Smooth muscle cell of the brain vasculature (primary cell): ENCODE measurements at regions not wholly inside any gene's neighbourhood (a gene's known extent, or its start where the extent isn't known, plus 50 kb on each side); places are given as distances from the start of the nearest gene placed in this dataset.

Experiments
- DNase-seq: peaks from one replicate; pipeline ENCODE4 v3.0.0-alpha.2; 2012; ENCODE audit warnings: low read depth, low spot score

DNA sequence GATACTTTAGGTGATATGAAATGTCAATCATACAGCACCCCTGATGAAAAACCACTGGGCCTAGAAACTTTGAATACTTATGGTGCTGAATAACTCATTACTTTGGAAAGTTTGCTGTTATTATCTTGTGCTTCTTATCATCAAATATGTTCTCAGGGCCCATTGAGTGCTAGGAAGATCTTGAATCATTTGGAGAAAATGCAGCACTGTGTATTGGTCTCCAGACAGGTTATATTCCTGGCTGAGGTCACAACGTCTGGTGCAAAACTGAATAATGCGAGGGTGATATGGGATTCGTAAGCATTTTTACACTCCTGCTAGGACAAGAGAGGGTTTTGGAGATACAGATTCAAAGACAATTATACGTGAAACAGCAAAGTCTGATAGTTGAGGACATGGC is 249.4 kb upstream of the TNC start:
- DNase-seq: no peak

- DNase-seq: no peak
Measured at GRCh38 chr9:115367780-115368525, 250.0 kb upstream of the TNC start.

DNA sequence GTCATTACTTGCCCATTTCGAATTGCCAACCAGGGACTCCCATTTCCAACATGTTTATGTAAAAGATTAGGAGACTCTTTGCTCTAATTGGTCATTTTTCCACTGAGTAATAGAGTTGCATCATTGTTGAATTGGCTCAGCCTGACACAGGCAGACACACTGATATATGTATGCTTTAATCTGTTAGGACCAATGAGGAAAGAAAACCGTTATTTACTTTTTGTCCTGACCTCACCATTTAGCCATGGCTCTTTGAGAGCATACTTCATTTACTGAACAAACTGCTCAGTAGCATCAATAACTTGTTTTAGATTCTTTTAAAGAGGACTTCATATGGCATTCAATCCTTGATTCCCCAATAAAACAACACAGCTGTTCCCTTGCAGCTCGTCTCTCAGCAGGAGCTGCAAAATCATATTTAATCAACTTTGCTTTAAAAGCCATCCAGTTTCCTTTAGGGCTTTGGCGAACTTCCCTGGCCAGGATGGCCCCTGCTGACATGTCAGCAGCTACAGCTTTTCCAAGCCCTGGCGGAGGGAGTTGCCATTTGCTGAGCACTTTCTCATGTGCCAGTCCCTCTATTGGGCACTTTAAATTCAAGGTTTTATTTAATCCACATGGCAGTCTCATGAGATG is 251.5 kb upstream of the TNC start:
- DNase-seq: peak; percentile 92

GRCh38 chr9:115373000-115373709 is 255.2 kb upstream of the TNC start:
- peak; percentile 70 for DNase-seq

- no peak for DNase-seq
Measured at GRCh38 chr9:115373710-115374045, 255.7 kb upstream of the TNC start.

- DNase-seq: no peak
Measured at GRCh38 chr9:115374724-115375268, 256.8 kb upstream of the TNC start.

DNA sequence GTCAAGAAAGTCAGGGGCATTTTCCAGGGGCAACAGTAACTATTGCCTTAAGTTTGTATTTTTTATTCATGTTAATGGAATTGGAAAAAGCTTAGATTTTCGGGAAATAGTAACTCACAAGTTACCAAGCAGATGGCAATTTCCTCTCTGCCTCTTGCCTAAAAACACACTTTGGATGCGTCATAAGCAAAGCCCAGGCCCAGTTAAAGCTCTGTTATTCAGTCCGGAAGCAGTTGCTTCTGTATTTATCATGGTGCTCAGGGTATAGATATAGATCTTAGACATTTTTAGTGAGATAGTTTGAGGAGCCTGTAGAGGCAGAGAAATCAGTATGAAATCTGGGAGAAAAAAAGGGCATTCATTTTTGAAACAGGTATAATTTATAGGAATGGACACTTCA is 260.3 kb upstream of the TNC start:
- DNase-seq: no peak

GRCh38 chr9:115378758-115379157 is 260.8 kb upstream of the TNC start:
- no peak for DNase-seq

- no peak for DNase-seq
Measured at GRCh38 chr9:115379719-115380118, 261.8 kb upstream of the TNC start.

GRCh38 chr9:115382865-115383264 is 264.9 kb upstream of the TNC start:
- DNase-seq: no peak

- no peak for DNase-seq
Measured at GRCh38 chr9:115385383-115386122, 267.6 kb upstream of the TNC start.

DNA sequence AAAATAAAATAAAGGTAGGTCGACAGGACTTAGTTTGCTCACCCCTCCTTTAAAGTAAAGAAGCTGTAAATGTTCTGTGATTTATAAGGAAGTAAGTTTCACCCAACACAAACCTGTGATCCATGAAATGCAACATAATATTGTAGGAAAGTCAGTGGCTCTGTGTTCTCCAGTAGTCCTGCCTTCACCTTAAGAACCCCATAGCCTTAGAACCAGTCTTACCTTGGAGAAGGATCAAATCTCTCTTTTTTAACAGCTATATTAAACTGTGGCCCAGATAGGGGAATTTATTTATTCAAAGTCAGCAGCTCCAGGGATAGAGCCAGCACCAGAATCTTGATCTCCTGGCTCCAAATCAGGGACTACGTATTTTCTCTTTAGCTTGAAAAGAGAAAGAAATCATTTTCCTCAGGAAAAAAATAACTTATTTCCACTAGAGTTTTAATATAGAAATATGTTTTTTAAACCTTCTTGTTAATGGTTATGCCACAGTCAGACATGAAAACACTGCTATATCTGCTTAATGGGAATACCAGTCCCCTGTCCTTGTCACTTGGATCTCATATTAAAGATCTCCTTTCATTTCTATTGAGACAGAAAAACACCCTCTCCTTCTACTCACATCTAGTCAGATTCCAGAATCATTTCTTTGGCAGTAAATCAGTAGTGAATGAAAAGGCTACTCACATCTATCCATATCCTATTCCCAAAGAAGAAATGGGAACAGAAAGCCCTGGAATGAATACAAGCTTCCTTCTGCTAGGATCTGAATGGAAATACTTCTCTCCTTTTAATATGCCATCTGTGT is 269.2 kb upstream of the TNC start:
- no peak for DNase-seq

GRCh38 chr9:115391168-115391825 is 273.3 kb upstream of the TNC start:
- no peak for DNase-seq

DNA sequence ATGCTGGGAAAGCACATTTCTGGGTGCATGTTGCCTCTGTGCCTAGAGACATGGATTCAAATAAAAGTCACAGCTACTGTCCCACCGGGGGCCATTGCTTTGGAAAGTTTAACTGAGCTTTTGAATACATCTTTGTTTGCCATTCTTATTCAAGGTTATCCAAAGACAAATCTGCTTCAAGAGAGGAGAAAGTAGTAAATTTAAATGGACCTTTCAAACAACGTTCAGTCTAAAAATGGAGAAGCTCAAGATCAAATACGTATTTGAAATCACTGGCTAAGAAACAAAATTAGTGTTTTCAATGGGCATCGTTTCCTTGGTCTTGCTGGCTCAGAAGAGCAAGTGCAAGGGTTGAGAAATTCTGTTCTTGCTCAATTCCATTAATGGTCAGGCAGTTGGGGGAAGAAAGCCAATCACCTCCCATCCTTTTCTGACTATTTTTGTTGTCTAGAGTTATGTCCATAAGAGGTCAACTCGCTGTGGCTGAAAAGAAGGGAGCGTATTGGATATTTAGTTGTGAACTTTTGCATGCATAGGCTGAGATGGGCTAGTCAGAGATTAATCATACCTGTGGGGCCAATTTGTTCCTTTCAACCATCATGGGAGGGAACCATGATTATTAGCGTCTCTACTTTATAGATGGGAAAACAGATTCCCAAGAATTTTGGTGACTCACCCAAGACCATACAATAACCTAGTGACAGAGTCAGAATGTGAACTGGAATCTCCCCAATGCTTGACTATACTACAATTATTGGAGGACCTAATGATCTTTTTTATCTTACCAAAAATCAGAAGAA is 276.2 kb upstream of the TNC start:
- DNase-seq: no peak

- no peak for DNase-seq
Measured at GRCh38 chr9:115395511-115396021, 277.6 kb upstream of the TNC start.

DNA sequence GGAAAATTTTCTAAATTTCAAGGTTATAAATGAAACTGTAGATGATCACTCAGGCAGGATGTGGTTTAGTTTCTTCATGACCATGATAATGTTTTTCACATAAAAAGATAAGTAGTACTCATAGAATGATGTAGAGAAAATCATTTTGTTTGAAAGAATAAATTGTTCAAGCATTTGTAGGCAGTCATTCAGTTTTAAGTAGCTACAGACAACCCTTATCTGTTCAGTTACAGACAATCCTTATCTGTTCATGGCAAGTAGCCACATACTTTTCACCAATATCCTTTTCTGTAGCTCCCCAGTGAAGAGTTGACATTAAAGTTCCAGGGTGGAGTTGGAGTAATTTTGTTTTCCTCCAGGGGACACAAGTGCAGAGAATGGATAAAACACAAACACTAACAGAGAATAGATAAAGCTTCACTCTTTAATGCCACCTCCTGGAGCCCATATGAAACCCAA is 278.1 kb upstream of the TNC start:
- no peak for DNase-seq

DNA sequence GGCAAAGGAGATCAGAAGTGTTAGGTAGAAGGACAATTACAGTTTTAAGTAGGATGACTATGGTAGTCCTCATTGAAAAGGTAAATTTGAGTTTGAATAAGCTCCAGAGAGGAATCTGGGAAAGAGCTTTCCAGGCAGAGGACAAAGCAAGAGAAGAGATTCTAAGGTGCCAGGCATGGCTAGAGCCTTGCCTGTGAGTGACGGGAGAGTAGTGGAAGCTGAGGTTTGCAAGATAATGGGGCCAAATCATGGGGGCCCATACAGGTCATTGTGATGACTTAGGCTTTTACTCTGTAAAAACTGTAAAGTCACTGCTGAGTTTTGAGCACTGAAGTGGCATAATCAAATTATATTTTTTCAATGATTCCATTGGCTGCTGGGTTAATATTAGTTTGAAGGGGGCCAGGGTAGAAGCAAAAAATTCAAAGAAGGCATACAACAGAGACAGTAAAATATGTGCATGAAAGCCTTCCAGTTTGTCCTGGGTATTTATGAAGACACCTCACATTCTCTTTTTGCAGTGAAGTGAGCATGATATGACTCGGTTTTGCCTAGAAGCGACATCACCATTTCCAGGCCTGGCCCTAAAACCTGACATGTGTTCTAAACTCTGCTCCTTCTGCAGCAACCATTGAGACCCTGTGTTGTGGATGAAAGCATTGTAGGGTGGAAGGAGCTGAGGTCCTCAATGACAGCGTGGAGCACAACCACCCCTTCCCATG is 279.8 kb upstream of the TNC start:
- no peak for DNase-seq

DNA sequence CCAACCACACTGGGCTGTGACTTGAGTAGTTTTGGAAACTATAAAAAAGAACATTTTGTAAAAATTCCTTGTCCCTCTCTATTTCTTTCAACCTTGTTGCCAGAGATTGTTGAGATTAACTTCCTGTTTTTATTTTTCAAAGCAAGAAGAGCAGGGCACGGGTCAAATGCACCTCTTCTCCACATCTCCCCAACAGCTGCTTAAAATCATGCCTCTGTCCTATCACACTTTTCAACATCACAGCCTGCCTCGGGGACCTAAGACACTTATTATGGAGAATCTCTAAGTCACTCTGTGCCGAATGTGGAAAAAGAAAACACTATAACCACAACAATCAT is 280.3 kb upstream of the TNC start:
- DNase-seq: no peak

- DNase-seq: no peak
Measured at GRCh38 chr9:115398996-115399395, 281.0 kb upstream of the TNC start.
